DND-41 (cell line): ENCODE measurements at regions not wholly inside any gene's neighbourhood (a gene's known extent, or its start where the extent isn't known, plus 50 kb on each side); places are given as distances from the start of the nearest gene placed in this dataset.

Source experiments
- CTCF ChIP-seq: IDR thresholded peaks from 2 replicates; pipeline ENCODE4 v1.5.1; 2012; ENCODE audit warnings: borderline replicate concordance, low read length, moderate library complexity, mild to moderate bottlenecking; ENCODE audit not compliant: poor library complexity, severe bottlenecking; ENCODE audit errors: extremely low read depth
- EZH2 ChIP-seq: IDR thresholded peaks from 3 replicates; pipeline ENCODE4 v1.6.1; 2012; ENCODE audit warnings: borderline replicate concordance, low read depth, mild to moderate bottlenecking, moderate library complexity, low read length, inconsistent platforms; ENCODE audit not compliant: severe bottlenecking

- TF ChIP-seq CTCF (no peak), EZH2 (no peak)
These were observed 402.6 kb downstream of the EIPR1 start for GRCh38 chr2:2974982-2975381.
